Aorta (tissue), 5 donors: ENCODE measurements at regions not wholly inside any gene's neighbourhood (a gene's known extent, or its start where the extent isn't known, plus 50 kb on each side); places are given as distances from the start of the nearest gene placed in this dataset.
A peak's percentile ranks its signal among the peaks of the same experiment; 100 is the strongest.

Experiments used
- ATAC-seq: fragments of 200-7000 bp; cut with Tn5 transposase; one replicate; pipeline ENCODE4 v1.9.1; 2022; ENCODE audit warnings: moderate library complexity; ENCODE audit not compliant: low FRiP score
- DNase-seq, 2 donors: peaks; one replicate each; pipeline ENCODE4 v3.0.0-alpha.2; 2020
- H3K27ac ChIP-seq, 2 donors: one replicate each; pipeline ENCODE4 v1.5.1; 2013; ENCODE audit warnings: low read length in 2 of 2, mild to moderate bottlenecking in 2 of 2, moderate library complexity in 2 of 2, control low read depth in 1 of 2, inconsistent platforms in 1 of 2, low read depth in 1 of 2
- H3K27me3 ChIP-seq, 2 donors: one replicate each; pipeline ENCODE4 v1.6.1; 2013; ENCODE audit warnings: control low read depth in 1 of 2, low read length in 1 of 2, mild to moderate bottlenecking in 1 of 2, moderate library complexity in 1 of 2; ENCODE audit not compliant: insufficient read depth in 2 of 2, control insufficient read depth in 1 of 2
- H3K36me3 ChIP-seq, 2 donors: one replicate each; pipeline ENCODE4 v1.6.1; 2013; ENCODE audit warnings: control low read depth in 1 of 2, low read length in 1 of 2, mild to moderate bottlenecking in 1 of 2; ENCODE audit not compliant: insufficient read depth in 2 of 2, control insufficient read depth in 1 of 2
- H3K4me1 ChIP-seq, 2 donors: one replicate each; pipeline ENCODE4 v1.6.1; 2013; ENCODE audit warnings: low read length in 2 of 2, control low read depth in 1 of 2, mild to moderate bottlenecking in 1 of 2, moderate library complexity in 1 of 2; ENCODE audit not compliant: insufficient read depth in 2 of 2, control insufficient read depth in 1 of 2
- H3K4me3 ChIP-seq, 2 donors: one replicate each; pipeline ENCODE4 v1.5.1; 2013; ENCODE audit warnings: low read length in 2 of 2, control low read depth in 1 of 2, mild to moderate bottlenecking in 1 of 2
- H3K9me3 ChIP-seq: one replicate; pipeline ENCODE4 v1.6.1; 2013; ENCODE audit warnings: mild to moderate bottlenecking, low read length; ENCODE audit not compliant: control insufficient read depth
- WGBS, 2 donors: extraction: QIAGEN DNeasy Blood & Tissue Kit; methylation state at CpG; one replicate each; pipeline ENCODE4 v1.1.7; 2013; 5-methylcytosine and 5-hydroxymethylcytosine counted together
- intact Hi-C, 2 donors: fragments of 100-400 bp; cut with DNase I; formaldehyde crosslinking; loops; one replicate each; pipeline versions ENCODE4 v1.14.2 to v1.15.0; 2022
- donor health status: healthy with polysubstance abuse.
- donor health status: Bipolar disorder and iron deficiency.
- donor health status: DM: no; HTN: no; CAD: no.
- donor health status: DM: no; HTN: no; CAD: no.
- donor health status: DM: yes; HTN: yes; CAD: no.

DNA sequence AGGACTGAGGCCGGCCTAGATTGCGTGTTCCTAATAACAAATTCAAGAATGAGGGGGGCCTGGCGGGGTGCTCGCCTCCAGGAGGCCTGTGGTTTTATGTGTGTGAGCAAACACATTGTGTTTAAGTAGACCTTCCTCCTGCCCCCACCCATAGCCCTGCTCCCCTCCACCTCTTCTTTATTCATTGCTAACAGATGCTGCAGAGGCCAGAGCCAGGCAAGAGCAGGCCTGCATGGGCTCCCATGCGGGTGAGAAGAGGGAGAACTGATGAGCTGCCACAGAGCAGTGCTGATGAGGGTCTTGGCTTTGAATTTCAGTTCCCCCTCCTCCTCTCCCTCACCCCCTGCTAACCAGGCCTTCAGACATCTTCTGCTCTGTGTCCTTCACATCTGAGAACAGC, 154.6 kb downstream of the OSR1 start:
- 96 to 97% methylated on average over 5 of the region's 5 CpGs for WGBS, 2 donors
- no peak for DNase-seq

DNA sequence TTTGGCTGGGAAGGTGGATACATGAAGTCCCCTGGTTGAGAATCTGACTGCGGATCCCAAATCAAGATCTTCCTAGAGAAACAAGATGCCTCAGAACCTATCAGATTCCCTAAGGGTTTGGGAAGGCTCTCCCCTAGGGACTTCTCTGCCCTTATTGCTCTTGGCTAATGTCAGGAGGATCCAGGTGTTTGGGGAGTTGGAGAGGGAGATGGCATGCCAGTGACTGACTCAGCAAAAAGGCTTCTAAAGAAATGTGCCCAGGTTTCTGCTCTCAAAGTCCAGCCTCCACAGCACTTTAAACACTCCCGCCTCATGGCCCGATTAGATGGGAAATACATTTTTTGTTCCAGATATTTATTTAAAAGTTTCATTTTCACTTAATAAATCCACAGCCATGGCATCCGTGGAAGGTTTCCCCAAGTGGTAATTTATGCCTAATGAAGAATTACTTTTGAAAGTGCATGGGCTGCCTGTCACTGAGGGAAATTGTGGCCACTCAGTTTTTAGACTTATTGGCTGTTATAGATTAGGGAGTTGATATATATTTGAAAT, 156.4 kb downstream of the OSR1 start:
- Histone ChIP-seq H3K27ac (no peak overlapping the region), H3K27me3 (no peaks in the 10 kb centered on the region), H3K4me1 (no peaks in the 10 kb centered on the region), H3K4me3 (no peak overlapping the region), H3K9me3 (peaks cover 1% of the 10 kb centered on the region), H3K36me3 (peaks cover 0 to 1% of the 10 kb centered on the region in 2 donors)
- intact Hi-C loops: no loop called here
- ATAC-seq (no peak), DNase-seq (no peak)
- 81 to 90% methylated on average over 4 of the region's 4 CpGs for WGBS, 2 donors

More for the DNA sequence above, 154.6 kb downstream of the OSR1 start:
- H3K27ac ChIP-seq: no peak overlapping the region
- H3K4me3 ChIP-seq: no peak overlapping the region
- no peaks in the 10 kb centered on the region for H3K9me3 ChIP-seq
- no peaks in the 10 kb centered on the region for H3K36me3 ChIP-seq
- H3K27me3 ChIP-seq: no peaks in the 10 kb centered on the region
- intact Hi-C loops: no loop called here
- peak; percentile 25 for ATAC-seq
- H3K4me1 ChIP-seq: no peaks in the 10 kb centered on the region

GRCh38 chr2:19198381-19198780, 160.0 kb downstream of the OSR1 start:
- DNase-seq: no peak
- H3K27ac ChIP-seq: no peak overlapping the region
- H3K4me1 ChIP-seq: no peaks in the 10 kb centered on the region
- peaks cover 1% of the 10 kb centered on the region for H3K9me3 ChIP-seq
- peaks cover 0 to 1% of the 10 kb centered on the region in 2 donors for H3K36me3 ChIP-seq
- H3K27me3 ChIP-seq: no peaks in the 10 kb centered on the region
- intact Hi-C loops: no loop called here
- no peak for ATAC-seq
- no peak overlapping the region for H3K4me3 ChIP-seq
- 89 to 92% methylated on average over 1 of the region's 1 CpG for WGBS, 2 donors

DNA sequence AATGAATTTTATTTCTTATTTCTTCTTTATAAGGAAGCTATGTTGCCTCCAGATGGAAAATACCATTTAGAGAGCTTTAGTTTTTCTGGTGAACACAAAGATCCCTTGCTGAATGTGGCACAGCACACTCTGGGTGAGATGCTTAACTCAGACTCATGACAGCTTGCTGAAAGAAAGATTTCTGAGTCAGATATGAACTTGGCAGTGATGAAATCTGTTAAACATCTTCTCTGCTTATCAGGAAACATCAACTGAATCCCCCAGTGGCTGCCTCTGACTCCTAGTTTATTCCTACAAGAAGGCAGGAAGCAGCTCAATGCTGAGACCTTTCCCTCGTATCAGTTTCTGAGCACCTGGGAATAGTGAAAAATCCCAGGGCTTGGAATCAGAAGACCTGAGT, 162.8 kb downstream of the OSR1 start:
- peaks cover 1% of the 10 kb centered on the region for H3K9me3 ChIP-seq
- 90 to 92% methylated on average over 1 of the region's 1 CpG for WGBS, 2 donors
- H3K27ac ChIP-seq: no peak overlapping the region
- H3K27me3 ChIP-seq: no peaks in the 10 kb centered on the region
- ATAC-seq (no peak), DNase-seq (no peak)
- H3K4me1 ChIP-seq: no peaks in the 10 kb centered on the region
- H3K36me3 ChIP-seq: peaks cover 0 to 1% of the 10 kb centered on the region in 2 donors
- no peak overlapping the region for H3K4me3 ChIP-seq
- intact Hi-C loops: no loop called here

GRCh38 chr2:19189391-19189790, 169.0 kb downstream of the OSR1 start:
- ATAC-seq: no peak
- Histone ChIP-seq H3K27ac (no peak overlapping the region), H3K4me3 (no peak overlapping the region), H3K36me3 (no peaks in the 10 kb centered on the region), H3K4me1 (no peaks in the 10 kb centered on the region), H3K27me3 (no peaks in the 10 kb centered on the region), H3K9me3 (no peaks in the 10 kb centered on the region)
- DNase-seq: no peak
- WGBS, 2 donors: 93 to 99% methylated on average over 1 of the region's 1 CpG
- intact Hi-C loops: no loop called here

- Histone ChIP-seq H3K27ac (no peak overlapping the region), H3K36me3 (no peaks in the 10 kb centered on the region), H3K4me3 (no peak overlapping the region), H3K27me3 (no peaks in the 10 kb centered on the region), H3K9me3 (no peaks in the 10 kb centered on the region), H3K4me1 (no peaks in the 10 kb centered on the region)
- 97 to 98% methylated on average over 5 of the region's 5 CpGs for WGBS, 2 donors
- ATAC-seq (no peak), DNase-seq (no peak)
- intact Hi-C loops: no loop called here
These were observed 171.0 kb downstream of the OSR1 start for GRCh38 chr2:19187323-19188020.

- intact Hi-C loops: no loop called here
- DNase-seq (no peak), ATAC-seq (no peak)
- 93 to 96% methylated on average over 4 of the region's 4 CpGs for WGBS, 2 donors
- H3K27me3 ChIP-seq: no peaks in the 10 kb centered on the region
- H3K4me3 ChIP-seq: no peak overlapping the region
- no peaks in the 10 kb centered on the region for H3K4me1 ChIP-seq
- H3K36me3 ChIP-seq: no peaks in the 10 kb centered on the region
- no peaks in the 10 kb centered on the region for H3K9me3 ChIP-seq
- no peak overlapping the region for H3K27ac ChIP-seq
These were observed 173.3 kb downstream of the OSR1 start for GRCh38 chr2:19185086-19185485.

GRCh38 chr2:19178175-19178574, 180.2 kb downstream of the OSR1 start:
- no peak overlapping the region for H3K4me3 ChIP-seq
- intact Hi-C loops: no loop called here
- no peaks in the 10 kb centered on the region for H3K27me3 ChIP-seq
- ATAC-seq: no peak
- no peaks in the 10 kb centered on the region for H3K9me3 ChIP-seq
- WGBS, 2 donors: 1 to 8% methylated on average over 2 of the region's 2 CpGs
- H3K27ac ChIP-seq: no peak overlapping the region
- DNase-seq: no peak
- no peaks in the 10 kb centered on the region for H3K36me3 ChIP-seq
- H3K4me1 ChIP-seq: peaks cover 0 to 2% of the 10 kb centered on the region in 2 donors

DNA sequence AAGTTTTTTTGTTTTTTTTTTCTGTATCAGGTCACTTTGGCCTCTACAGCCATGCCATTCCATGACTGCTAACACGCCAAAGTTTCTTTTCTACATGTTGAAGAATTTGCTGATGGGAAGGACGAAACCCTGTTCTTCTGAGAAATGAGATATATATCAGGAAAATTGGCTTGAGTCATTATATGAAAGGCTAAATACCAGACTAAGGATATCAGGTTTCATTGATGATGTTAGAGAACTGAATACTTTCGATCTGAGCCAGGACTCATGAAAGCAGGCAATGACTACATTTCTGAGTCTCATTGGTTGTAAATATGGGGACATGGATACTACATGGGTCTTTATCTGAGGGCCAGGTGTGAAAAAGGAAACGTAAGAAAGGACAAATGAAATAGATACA, 181.4 kb downstream of the OSR1 start:
- Histone ChIP-seq H3K4me3 (no peak overlapping the region), H3K9me3 (no peaks in the 10 kb centered on the region), H3K27me3 (no peaks in the 10 kb centered on the region), H3K36me3 (no peaks in the 10 kb centered on the region), H3K27ac (no peak overlapping the region), H3K4me1 (peaks cover 0 to 2% of the 10 kb centered on the region in 2 donors)
- WGBS, 2 donors: 96 to 98% methylated on average over 4 of the region's 4 CpGs
- intact Hi-C loops: no loop called here
- DNase-seq (no peak), ATAC-seq (no peak)
